HUES48 (cell line): ENCODE measurements at regions not wholly inside any gene's neighbourhood (a gene's known extent, or its start where the extent isn't known, plus 50 kb on each side); places are given as distances from the start of the nearest gene placed in this dataset.
A peak's percentile ranks its signal among the peaks of the same experiment; 100 is the strongest.

Experiments used
- H3K27ac ChIP-seq: one replicate; pipeline ENCODE4 v1.7.0; 2013; ENCODE audit warnings: low read depth, low read length, inconsistent platforms
- H3K27me3 ChIP-seq: 2 replicates; pipeline ENCODE4 v1.6.1; 2013; ENCODE audit warnings: mild to moderate bottlenecking, low read length; ENCODE audit not compliant: control insufficient read depth, insufficient read depth
- H3K36me3 ChIP-seq: 2 replicates; pipeline ENCODE4 v1.6.1; 2013; ENCODE audit warnings: low read length; ENCODE audit not compliant: control insufficient read depth, insufficient read depth
- H3K4me1 ChIP-seq: 2 replicates; pipeline ENCODE4 v1.6.1; 2013; ENCODE audit warnings: mild to moderate bottlenecking, low read length; ENCODE audit not compliant: control insufficient read depth, insufficient read depth
- H3K4me3 ChIP-seq: 2 replicates; pipeline ENCODE4 v1.5.1; 2013; ENCODE audit warnings: mild to moderate bottlenecking, low read depth, low read length
- H3K9ac ChIP-seq: 2 replicates; pipeline ENCODE4 v1.6.1; 2013; ENCODE audit warnings: mild to moderate bottlenecking, low read depth, low read length, moderate library complexity
- H3K9me3 ChIP-seq: 2 replicates; pipeline ENCODE4 v1.6.1; 2013; ENCODE audit warnings: low read length; ENCODE audit not compliant: control insufficient read depth, insufficient read depth

GRCh38 chr7:19988860-19989259 lies 215.4 kb upstream of the TMEM196 start:
- H3K36me3 ChIP-seq = peaks cover 16% of the 10 kb centered on the region
- H3K4me3 ChIP-seq = no peak overlapping the region
- H3K4me1 ChIP-seq = peaks cover 30% of the 10 kb centered on the region
- H3K9ac ChIP-seq = no peak overlapping the region
- H3K27ac ChIP-seq = peak overlapping the region; percentile 55
- H3K27me3 ChIP-seq = no peaks in the 10 kb centered on the region
- no peaks in the 10 kb centered on the region for H3K9me3 ChIP-seq

GRCh38 chr7:19984231-19984632 lies 210.8 kb upstream of the TMEM196 start:
- Histone ChIP-seq H3K27me3 (no peaks in the 10 kb centered on the region), H3K27ac (no peak overlapping the region), H3K4me3 (no peak overlapping the region), H3K36me3 (peaks cover 16% of the 10 kb centered on the region), H3K4me1 (peaks cover 27% of the 10 kb centered on the region), H3K9me3 (peaks cover 3% of the 10 kb centered on the region), H3K9ac (no peak overlapping the region)

- no peaks in the 10 kb centered on the region for H3K27me3 ChIP-seq
- no peak overlapping the region for H3K27ac ChIP-seq
- H3K9ac ChIP-seq = no peak overlapping the region
- H3K4me3 ChIP-seq = no peak overlapping the region
- peaks cover 13% of the 10 kb centered on the region for H3K36me3 ChIP-seq
- peaks cover 3% of the 10 kb centered on the region for H3K9me3 ChIP-seq
- peaks cover 16% of the 10 kb centered on the region for H3K4me1 ChIP-seq
These were observed 209.7 kb upstream of the TMEM196 start for GRCh38 chr7:19982841-19983835.

- H3K27me3 ChIP-seq = no peaks in the 10 kb centered on the region
These were observed 200.2 kb upstream of the TMEM196 start for GRCh38 chr7:19973581-19973980.

GRCh38 chr7:19972876-19973275 lies 199.5 kb upstream of the TMEM196 start:
- Histone ChIP-seq H3K27ac (no peak overlapping the region), H3K4me3 (no peak overlapping the region), H3K9ac (no peak overlapping the region)

More at GRCh38 chr7:19973581-19973980, 200.2 kb upstream of the TMEM196 start:
- Histone ChIP-seq H3K9ac (no peak overlapping the region), H3K36me3 (no peaks in the 10 kb centered on the region), H3K27ac (no peak overlapping the region), H3K4me3 (no peak overlapping the region), H3K9me3 (no peaks in the 10 kb centered on the region), H3K4me1 (peaks cover 10% of the 10 kb centered on the region)

GRCh38 chr7:19971956-19972355 lies 198.5 kb upstream of the TMEM196 start:
- Histone ChIP-seq H3K9ac (no peak overlapping the region), H3K4me3 (no peak overlapping the region), H3K4me1 (peaks cover 10% of the 10 kb centered on the region), H3K36me3 (peaks cover 14% of the 10 kb centered on the region), H3K27ac (no peak overlapping the region), H3K27me3 (no peaks in the 10 kb centered on the region), H3K9me3 (no peaks in the 10 kb centered on the region)

More at GRCh38 chr7:19972876-19973275, 199.5 kb upstream of the TMEM196 start:
- Histone ChIP-seq H3K9me3 (no peaks in the 10 kb centered on the region), H3K27me3 (no peaks in the 10 kb centered on the region), H3K36me3 (peaks cover 5% of the 10 kb centered on the region; the same call in 1 of the 2 replicates), H3K4me1 (peaks cover 10% of the 10 kb centered on the region)

- Histone ChIP-seq H3K4me3 (no peak overlapping the region), H3K4me1 (peaks cover 10% of the 10 kb centered on the region), H3K27me3 (no peaks in the 10 kb centered on the region), H3K9ac (no peak overlapping the region), H3K27ac (no peak overlapping the region), H3K36me3 (peaks cover 23% of the 10 kb centered on the region), H3K9me3 (no peaks in the 10 kb centered on the region)
These were observed 197.1 kb upstream of the TMEM196 start for GRCh38 chr7:19970514-19970913.

- H3K27ac ChIP-seq = no peak overlapping the region
- no peak overlapping the region for H3K9ac ChIP-seq
- peaks cover 10% of the 10 kb centered on the region for H3K4me1 ChIP-seq
- H3K9me3 ChIP-seq = no peaks in the 10 kb centered on the region
- no peak overlapping the region for H3K4me3 ChIP-seq
- H3K36me3 ChIP-seq = peaks cover 23% of the 10 kb centered on the region
- H3K27me3 ChIP-seq = no peaks in the 10 kb centered on the region
These were observed 196.6 kb upstream of the TMEM196 start for GRCh38 chr7:19969859-19970493.

- no peak overlapping the region for H3K9ac ChIP-seq
- no peaks in the 10 kb centered on the region for H3K9me3 ChIP-seq
- H3K36me3 ChIP-seq = peaks cover 50% of the 10 kb centered on the region
- H3K4me1 ChIP-seq = no peaks in the 10 kb centered on the region
- H3K27ac ChIP-seq = no peak overlapping the region
- no peaks in the 10 kb centered on the region for H3K27me3 ChIP-seq
- no peak overlapping the region for H3K4me3 ChIP-seq
These were observed 190.8 kb upstream of the TMEM196 start for GRCh38 chr7:19964246-19964645.

GRCh38 chr7:19963695-19964094 lies 190.3 kb upstream of the TMEM196 start:
- peaks cover 53% of the 10 kb centered on the region for H3K36me3 ChIP-seq
- H3K4me3 ChIP-seq = no peak overlapping the region
- no peak overlapping the region for H3K9ac ChIP-seq
- no peak overlapping the region for H3K27ac ChIP-seq
- no peaks in the 10 kb centered on the region for H3K27me3 ChIP-seq
- H3K4me1 ChIP-seq = no peaks in the 10 kb centered on the region
- H3K9me3 ChIP-seq = no peaks in the 10 kb centered on the region
